Colonic mucosa (tissue), 4 donors: ENCODE measurements at regions not wholly inside any gene's neighbourhood (a gene's known extent, or its start where the extent isn't known, plus 50 kb on each side); places are given as distances from the start of the nearest gene placed in this dataset.

Source experiments
- DNase-seq: peaks from one replicate; pipeline ENCODE4 v3.0.0-alpha.2; 2020
- H3K27ac ChIP-seq: fragments of 200-600 bp; one replicate; pipeline ENCODE4 v1.8.0; 2021
- H3K27me3 ChIP-seq: fragments of 200-600 bp; one replicate; pipeline ENCODE4 v1.8.0; 2021
- H3K36me3 ChIP-seq: fragments of 200-600 bp; one replicate; pipeline ENCODE4 v1.8.0; 2021
- H3K4me1 ChIP-seq: fragments of 200-600 bp; one replicate; pipeline ENCODE4 v1.8.0; 2021; ENCODE audit warnings: mild to moderate bottlenecking
- H3K4me3 ChIP-seq: fragments of 200-600 bp; one replicate; pipeline ENCODE4 v1.8.0; 2021
- H3K9ac ChIP-seq, 2 donors: one replicate each; pipeline ENCODE4 v1.7.0; 2013; ENCODE audit warnings: control low read depth in 2 of 2, low read depth in 2 of 2, low read length in 2 of 2
- H3K9me3 ChIP-seq: fragments of 200-600 bp; one replicate; pipeline ENCODE4 v1.8.0; 2021
- CTCF ChIP-seq: fragments of 200-600 bp; IDR thresholded peaks from one replicate; pipeline ENCODE4 v1.8.0; 2022; ENCODE audit warnings: antibody characterized with exemption, mild to moderate bottlenecking
- intact Hi-C: fragments of 100-400 bp; cut with DNase I; formaldehyde crosslinking; loops from one replicate; pipeline ENCODE4 v1.14.1; 2022
- donor health status: healthy.
- donor health status: DM: no; HTN: no; CAD: no.
- donor health status: DM: no; HTN: no; CAD: no.

DNA sequence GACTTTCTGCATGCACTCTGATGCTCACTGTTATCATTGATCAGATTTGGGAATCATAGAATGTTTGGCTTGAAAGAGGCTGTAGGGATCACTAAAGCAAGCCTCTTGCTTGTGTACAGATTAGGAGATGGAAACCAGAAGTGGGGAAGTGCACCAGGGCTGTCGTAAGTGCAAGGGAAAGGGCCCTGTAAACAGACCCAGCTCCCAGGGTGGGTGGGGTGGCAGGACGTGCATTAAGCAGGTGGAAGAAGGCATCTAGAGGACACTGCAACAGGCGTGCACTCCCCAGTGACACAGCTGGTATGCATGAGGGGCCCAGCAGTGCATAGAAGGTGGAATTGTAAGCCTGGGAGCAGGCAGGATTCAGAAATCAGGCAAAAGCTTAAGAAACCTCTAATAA lies 58.0 kb upstream of the SLC7A14 start:
- Histone ChIP-seq H3K27ac (no peak overlapping the region), H3K9me3 (no peaks in the 10 kb centered on the region), H3K9ac (no peak overlapping the region), H3K4me3 (no peak overlapping the region), H3K36me3 (no peaks in the 10 kb centered on the region), H3K27me3 (no peaks in the 10 kb centered on the region), H3K4me1 (no peaks in the 10 kb centered on the region)
- no peak for TF ChIP-seq CTCF
- DNase-seq = no peak
- intact Hi-C loops = no loop called here

- Histone ChIP-seq H3K27me3 (no peaks in the 10 kb centered on the region), H3K9ac (no peak overlapping the region), H3K36me3 (no peaks in the 10 kb centered on the region), H3K4me1 (no peaks in the 10 kb centered on the region), H3K4me3 (no peak overlapping the region), H3K27ac (no peak overlapping the region), H3K9me3 (no peaks in the 10 kb centered on the region)
- TF ChIP-seq CTCF = no peak
- DNase-seq = no peak
- intact Hi-C loops = no loop called here
Observed at GRCh38 chr3:170642882-170643601, 57.2 kb upstream of the SLC7A14 start.

DNA sequence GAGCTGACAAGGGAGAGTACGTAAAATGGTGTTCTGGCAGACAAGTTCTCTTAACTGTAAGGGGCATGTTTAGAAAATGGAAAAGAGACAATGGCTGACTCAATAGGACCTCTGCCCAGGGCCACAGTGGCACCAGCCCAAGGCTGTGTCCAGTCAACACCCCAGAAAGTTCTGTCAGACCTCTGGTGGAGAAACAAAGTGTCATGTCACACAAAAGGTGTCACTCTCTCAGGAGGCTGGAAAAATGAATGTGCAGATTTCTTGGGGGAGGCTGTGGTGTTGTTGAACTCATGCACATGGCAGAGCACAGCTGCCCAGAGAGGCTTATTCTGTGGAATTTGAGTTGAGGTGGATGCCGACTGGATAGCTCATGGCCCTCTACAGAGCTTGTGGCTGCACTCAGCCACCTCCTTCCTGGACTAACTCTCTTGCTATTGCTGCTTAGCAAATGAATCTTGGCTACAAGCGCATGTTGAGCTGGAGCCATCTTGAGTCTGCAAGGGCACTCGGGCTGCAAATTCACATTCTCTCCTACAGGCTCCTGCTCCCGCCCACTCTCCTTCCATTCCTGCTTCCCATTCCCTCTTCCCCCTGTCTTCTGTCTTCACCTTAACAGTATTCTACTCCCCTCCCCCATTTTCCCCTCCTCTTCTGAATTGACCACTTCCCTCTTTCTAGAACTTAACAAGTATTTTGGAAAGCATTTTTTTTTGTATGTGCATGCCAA lies 55.8 kb upstream of the SLC7A14 start:
- Histone ChIP-seq H3K27ac (no peak overlapping the region), H3K4me3 (no peak overlapping the region), H3K4me1 (no peaks in the 10 kb centered on the region), H3K9ac (no peak overlapping the region), H3K9me3 (no peaks in the 10 kb centered on the region), H3K36me3 (no peaks in the 10 kb centered on the region), H3K27me3 (no peaks in the 10 kb centered on the region)
- intact Hi-C loops = no loop called here
- no peak for TF ChIP-seq CTCF
- DNase-seq = no peak

GRCh38 chr3:170640737-170641171 lies 54.9 kb upstream of the SLC7A14 start:
- Histone ChIP-seq H3K4me3 (no peak overlapping the region), H3K4me1 (no peaks in the 10 kb centered on the region), H3K9ac (no peak overlapping the region), H3K27ac (no peak overlapping the region), H3K9me3 (no peaks in the 10 kb centered on the region), H3K36me3 (no peaks in the 10 kb centered on the region), H3K27me3 (no peaks in the 10 kb centered on the region)
- intact Hi-C loops = no loop called here
- DNase-seq = no peak
- TF ChIP-seq CTCF = no peak

GRCh38 chr3:170638988-170639387 lies 53.1 kb upstream of the SLC7A14 start:
- intact Hi-C loops = no loop called here
- H3K9me3 ChIP-seq = no peaks in the 10 kb centered on the region
- no peaks in the 10 kb centered on the region for H3K4me1 ChIP-seq
- no peak overlapping the region for H3K9ac ChIP-seq
- H3K27me3 ChIP-seq = no peaks in the 10 kb centered on the region
- no peak overlapping the region for H3K4me3 ChIP-seq
- no peaks in the 10 kb centered on the region for H3K36me3 ChIP-seq
- TF ChIP-seq CTCF = no peak
- no peak for DNase-seq
- H3K27ac ChIP-seq = no peak overlapping the region
